T-cell (primary cell): ENCODE measurements at regions not wholly inside any gene's neighbourhood (a gene's known extent, or its start where the extent isn't known, plus 50 kb on each side); places are given as distances from the start of the nearest gene placed in this dataset.

Source experiments
- ATAC-seq, 4 experiments: fragments of 200-7000 bp in 3 of 4; fragments of 150-1000 bp in 1 of 4; cut with Tn5 transposase; replicated peaks in 1 of 4; 1 replicate in 3 of 4; 2 replicates in 1 of 4; pipeline ENCODE4 v1.10.0; 2021; ENCODE audit warnings: moderate library complexity in 3 of 4, mild to moderate bottlenecking in 2 of 4, moderate number of reproducible peaks in 1 of 4
- CTCF ChIA-PET, 2 donors: fragments of 300-600 bp; sonication (Branson Sonifier 250); formaldehyde crosslinking; loops; one replicate each; lab custom pipeline; 2022; ENCODE audit warnings: antibody characterized with exemption in 2 of 2; lab: Charles Lee
- POLR2A ChIA-PET, 2 donors: fragments of 300-600 bp; sonication (Branson Sonifier 250); formaldehyde crosslinking; loops; one replicate each; lab custom pipeline; 2022; ENCODE audit warnings: antibody characterized with exemption in 2 of 2; lab: Charles Lee
- DNase-seq, 35 experiments: peaks; one replicate each; pipeline versions ENCODE4 v3.0.0 to v3.0.0-alpha.2; 2013 to 2023
- H3K27ac ChIP-seq: one replicate; pipeline ENCODE4 v1.5.1; 2013; ENCODE audit warnings: low read length
- H3K27me3 ChIP-seq, 2 experiments: replicated peaks in 1 of 2; 1 replicate in 1 of 2; 2 replicates in 1 of 2; pipeline versions ENCODE4 v1.6.1 to v1.7.0; 2013; ENCODE audit warnings: low read length in 1 of 2, mixed read lengths in 1 of 2; ENCODE audit not compliant: control insufficient read depth in 2 of 2, insufficient read depth in 2 of 2; ENCODE audit errors: extremely low read depth in 1 of 2
- H3K36me3 ChIP-seq, 2 donors: 1 replicate in 1 of 2; 2 replicates in 1 of 2; pipeline versions ENCODE4 v1.6.1 to v1.7.0; 2013; ENCODE audit warnings: low read length in 1 of 2; ENCODE audit not compliant: control insufficient read depth in 2 of 2, insufficient read depth in 1 of 2; ENCODE audit errors: extremely low read depth in 1 of 2
- H3K4me1 ChIP-seq, 2 experiments: 1 replicate in 1 of 2; 2 replicates in 1 of 2; pipeline versions ENCODE4 v1.6.1 to v1.7.0; 2013; ENCODE audit warnings: low read length in 2 of 2, mixed read lengths in 1 of 2; ENCODE audit not compliant: insufficient read depth in 2 of 2, control insufficient read depth in 1 of 2; ENCODE audit errors: extremely low read depth in 1 of 2
- H3K4me3 ChIP-seq, 2 donors: 1 replicate in 1 of 2; 2 replicates in 1 of 2; pipeline versions ENCODE4 v1.5.1 to v1.7.0; 2013; ENCODE audit warnings: mild to moderate bottlenecking in 2 of 2, low read length in 1 of 2, moderate library complexity in 1 of 2; ENCODE audit not compliant: control insufficient read depth in 1 of 2; ENCODE audit errors: extremely low read depth in 1 of 2
- H3K9me3 ChIP-seq: 2 replicates; pipeline ENCODE4 v1.7.0; 2013
- H3K27ac Mint-ChIP-seq, 2 donors: one replicate each; pipeline ENCODE4 v1.8.0; 2020 to 2021; ENCODE audit warnings: mild to moderate bottlenecking in 2 of 2, mixed read lengths in 2 of 2
- H3K27me3 Mint-ChIP-seq, 2 donors: one replicate each; pipeline ENCODE4 v1.8.0; 2021 to 2022; ENCODE audit warnings: mixed read lengths in 2 of 2
- H3K36me3 Mint-ChIP-seq: one replicate; pipeline ENCODE4 v1.8.0; 2021; ENCODE audit warnings: mixed read lengths
- H3K4me1 Mint-ChIP-seq, 3 donors: one replicate each; pipeline ENCODE4 v1.8.0; 2020 to 2022; ENCODE audit warnings: mixed read lengths in 3 of 3, mild to moderate bottlenecking in 1 of 3
- H3K4me3 Mint-ChIP-seq, 3 donors: one replicate each; pipeline ENCODE4 v1.8.0; 2020 to 2022; ENCODE audit warnings: mild to moderate bottlenecking in 3 of 3, mixed read lengths in 3 of 3, moderate library complexity in 3 of 3
- H3K9me3 Mint-ChIP-seq, 3 donors: one replicate each; pipeline ENCODE4 v1.8.0; 2020 to 2022; ENCODE audit warnings: mixed read lengths in 3 of 3
- WGBS: methylation state at CpG from one replicate; pipeline ENCODE4 v1.1.5; 2013; ENCODE audit warnings: missing lambda C conversion rate; ENCODE audit not compliant: insufficient coverage; 5-methylcytosine and 5-hydroxymethylcytosine counted together

- no peaks in the 10 kb centered on the region for H3K9me3 ChIP-seq
- H3K36me3 Mint-ChIP-seq, result no peaks in the 10 kb centered on the region
- no peak overlapping the region for H3K4me3 Mint-ChIP-seq
- ATAC-seq (no peak), DNase-seq (no peak)
- no CpG with 5 or more reads among the region's 2 CpGs for WGBS
- H3K27me3 Mint-ChIP-seq, result no peaks in the 10 kb centered on the region
- POLR2A ChIA-PET, result no interaction called here
- H3K36me3 ChIP-seq, result no peaks in the 10 kb centered on the region
- H3K4me3 ChIP-seq, result no peak overlapping the region
- H3K4me1 Mint-ChIP-seq, result no peaks in the 10 kb centered on the region
- peaks cover 17 to 24% (median 19%) of the 10 kb centered on the region in 3 donors for H3K9me3 Mint-ChIP-seq
- CTCF ChIA-PET, result interaction anchor here in 1 of 2 donors (0.6 kb wide), 1 partner anchor 342 kb away, joined by 3 read pairs; no protein-coding TSS in a partner anchor
- H3K27ac Mint-ChIP-seq, result no peak overlapping the region
- H3K27ac ChIP-seq, result no peak overlapping the region
- no peaks in the 10 kb centered on the region for H3K4me1 ChIP-seq
- H3K27me3 ChIP-seq, result no peaks in the 10 kb centered on the region
Measured at GRCh38 chr4:160182727-160183126, 1079.8 kb downstream of the RAPGEF2 start.

GRCh38 chr4:160184884-160185283, 1082.0 kb downstream of the RAPGEF2 start:
- POLR2A ChIA-PET, result no interaction called here
- no peaks in the 10 kb centered on the region for H3K36me3 Mint-ChIP-seq
- ATAC-seq (no peak), DNase-seq (no peak)
- no peak overlapping the region for H3K27ac ChIP-seq
- no peaks in the 10 kb centered on the region for H3K9me3 ChIP-seq
- peaks cover 12 to 21% (median 16%) of the 10 kb centered on the region in 3 donors for H3K9me3 Mint-ChIP-seq
- CTCF ChIA-PET, result no interaction called here
- no peaks in the 10 kb centered on the region for H3K27me3 Mint-ChIP-seq
- H3K4me3 ChIP-seq, result no peak overlapping the region
- H3K4me1 ChIP-seq, result no peaks in the 10 kb centered on the region
- H3K4me1 Mint-ChIP-seq, result no peaks in the 10 kb centered on the region
- no CpG with 5 or more reads among the region's 4 CpGs for WGBS
- no peaks in the 10 kb centered on the region for H3K36me3 ChIP-seq
- no peak overlapping the region for H3K27ac Mint-ChIP-seq
- no peak overlapping the region for H3K4me3 Mint-ChIP-seq
- no peaks in the 10 kb centered on the region for H3K27me3 ChIP-seq

GRCh38 chr4:160193787-160194186, 1090.9 kb downstream of the RAPGEF2 start:
- ATAC-seq (no peak), DNase-seq (no peak)
- no peaks in the 10 kb centered on the region for H3K4me1 ChIP-seq
- H3K4me3 Mint-ChIP-seq, result no peak overlapping the region
- no peak overlapping the region for H3K27ac Mint-ChIP-seq
- H3K4me3 ChIP-seq, result no peak overlapping the region
- no peaks in the 10 kb centered on the region for H3K4me1 Mint-ChIP-seq
- H3K27ac ChIP-seq, result no peak overlapping the region
- no CpG with 5 or more reads among the region's 4 CpGs for WGBS
- H3K36me3 ChIP-seq, result no peaks in the 10 kb centered on the region
- H3K27me3 Mint-ChIP-seq, result no peaks in the 10 kb centered on the region
- no peaks in the 10 kb centered on the region for H3K27me3 ChIP-seq
- CTCF ChIA-PET, result no interaction called here
- H3K9me3 ChIP-seq, result no peaks in the 10 kb centered on the region
- no peaks in the 10 kb centered on the region for H3K36me3 Mint-ChIP-seq
- POLR2A ChIA-PET, result no interaction called here
- peaks cover 3 to 9% (median 8%) of the 10 kb centered on the region in 3 donors for H3K9me3 Mint-ChIP-seq

GRCh38 chr4:160194716-160195115, 1091.8 kb downstream of the RAPGEF2 start:
- H3K4me3 ChIP-seq, result no peak overlapping the region
- Mint-ChIP-seq H3K9me3 (peaks cover 8 to 11% (median 8%) of the 10 kb centered on the region in 3 donors), H3K4me3 (no peak overlapping the region), H3K27me3 (no peaks in the 10 kb centered on the region), H3K27ac (no peak overlapping the region), H3K36me3 (no peaks in the 10 kb centered on the region), H3K4me1 (no peaks in the 10 kb centered on the region)
- ChIA-PET CTCF (no interaction called here), POLR2A (no interaction called here)
- DNase-seq (no peak), ATAC-seq (no peak)
- no peaks in the 10 kb centered on the region for H3K27me3 ChIP-seq
- no peaks in the 10 kb centered on the region for H3K4me1 ChIP-seq
- H3K36me3 ChIP-seq, result no peaks in the 10 kb centered on the region
- H3K9me3 ChIP-seq, result no peaks in the 10 kb centered on the region
- WGBS, result no CpG with 5 or more reads among the region's 5 CpGs
- H3K27ac ChIP-seq, result no peak overlapping the region

GRCh38 chr4:160202802-160203201, 1099.9 kb downstream of the RAPGEF2 start:
- H3K4me3 Mint-ChIP-seq, result no peak overlapping the region
- Histone ChIP-seq H3K9me3 (no peaks in the 10 kb centered on the region), H3K4me3 (no peak overlapping the region), H3K27me3 (no peaks in the 10 kb centered on the region), H3K36me3 (no peaks in the 10 kb centered on the region), H3K27ac (no peak overlapping the region), H3K4me1 (no peaks in the 10 kb centered on the region)
- no CpG with 5 or more reads among the region's 2 CpGs for WGBS
- ChIA-PET POLR2A (no interaction called here), CTCF (no interaction called here)
- no peaks in the 10 kb centered on the region for H3K36me3 Mint-ChIP-seq
- H3K27me3 Mint-ChIP-seq, result no peaks in the 10 kb centered on the region
- no peak overlapping the region for H3K27ac Mint-ChIP-seq
- no peak for DNase-seq
- no peaks in the 10 kb centered on the region for H3K4me1 Mint-ChIP-seq
- H3K9me3 Mint-ChIP-seq, result peaks cover 7 to 21% (median 19%) of the 10 kb centered on the region in 3 donors
- no peak for ATAC-seq

- no peak overlapping the region for H3K27ac Mint-ChIP-seq
- no peaks in the 10 kb centered on the region for H3K4me1 Mint-ChIP-seq
- H3K9me3 Mint-ChIP-seq, result peaks cover 4 to 32% (median 14%) of the 10 kb centered on the region in 3 donors
- ChIA-PET CTCF (no interaction called here), POLR2A (no interaction called here)
- Histone ChIP-seq H3K4me1 (no peaks in the 10 kb centered on the region), H3K27me3 (no peaks in the 10 kb centered on the region), H3K4me3 (no peak overlapping the region), H3K27ac (no peak overlapping the region), H3K36me3 (no peaks in the 10 kb centered on the region), H3K9me3 (no peaks in the 10 kb centered on the region)
- no peaks in the 10 kb centered on the region for H3K36me3 Mint-ChIP-seq
- no peak overlapping the region for H3K4me3 Mint-ChIP-seq
- no CpG with 5 or more reads among the region's 3 CpGs for WGBS
- no peaks in the 10 kb centered on the region for H3K27me3 Mint-ChIP-seq
- no peak for ATAC-seq
- DNase-seq, result no peak
Measured at GRCh38 chr4:160212078-160212477, 1109.2 kb downstream of the RAPGEF2 start.

- no peak overlapping the region for H3K27ac ChIP-seq
- no peaks in the 10 kb centered on the region for H3K27me3 Mint-ChIP-seq
- no peak overlapping the region for H3K4me3 Mint-ChIP-seq
- no peaks in the 10 kb centered on the region for H3K4me1 Mint-ChIP-seq
- DNase-seq, result no peak
- ATAC-seq, result no peak
- POLR2A ChIA-PET, result no interaction called here
- CTCF ChIA-PET, result no interaction called here
- H3K4me1 ChIP-seq, result no peaks in the 10 kb centered on the region
- no peaks in the 10 kb centered on the region for H3K36me3 Mint-ChIP-seq
- WGBS, result no CpG with 5 or more reads among the region's 1 CpG
- H3K9me3 ChIP-seq, result no peaks in the 10 kb centered on the region
- no peaks in the 10 kb centered on the region for H3K27me3 ChIP-seq
- H3K9me3 Mint-ChIP-seq, result peaks cover 7 to 42% (median 18%) of the 10 kb centered on the region in 3 donors
- no peaks in the 10 kb centered on the region for H3K36me3 ChIP-seq
- no peak overlapping the region for H3K4me3 ChIP-seq
- H3K27ac Mint-ChIP-seq, result no peak overlapping the region
Measured at GRCh38 chr4:160213366-160213765, 1110.5 kb downstream of the RAPGEF2 start.
